ENCODE measurements at regions not wholly inside any gene's neighbourhood (a gene's known extent, or its start where the extent isn't known, plus 50 kb on each side); places are given as distances from the start of the nearest gene placed in this dataset.

DNA sequence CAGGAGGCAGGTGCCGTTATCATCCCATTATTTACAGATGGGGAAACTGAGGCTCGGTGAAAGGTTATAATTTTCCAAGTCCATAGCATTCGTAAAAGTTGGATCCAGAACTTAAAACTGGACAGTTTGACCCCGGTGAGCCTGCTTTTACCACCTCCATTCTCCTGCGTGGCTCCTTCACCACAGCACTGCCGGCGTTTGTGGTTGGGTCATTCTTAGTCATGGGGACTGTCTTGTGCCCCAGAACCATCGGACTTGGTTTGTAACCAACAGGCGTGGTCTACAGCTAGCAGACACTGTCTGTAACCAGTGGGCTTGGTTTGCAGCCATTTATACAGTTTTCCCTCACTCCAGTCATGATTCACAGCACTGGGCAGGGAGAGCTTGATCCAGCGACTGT is 511.3 kb downstream of the NPHP4 start:
- TF ChIP-seq, protein P1, sequence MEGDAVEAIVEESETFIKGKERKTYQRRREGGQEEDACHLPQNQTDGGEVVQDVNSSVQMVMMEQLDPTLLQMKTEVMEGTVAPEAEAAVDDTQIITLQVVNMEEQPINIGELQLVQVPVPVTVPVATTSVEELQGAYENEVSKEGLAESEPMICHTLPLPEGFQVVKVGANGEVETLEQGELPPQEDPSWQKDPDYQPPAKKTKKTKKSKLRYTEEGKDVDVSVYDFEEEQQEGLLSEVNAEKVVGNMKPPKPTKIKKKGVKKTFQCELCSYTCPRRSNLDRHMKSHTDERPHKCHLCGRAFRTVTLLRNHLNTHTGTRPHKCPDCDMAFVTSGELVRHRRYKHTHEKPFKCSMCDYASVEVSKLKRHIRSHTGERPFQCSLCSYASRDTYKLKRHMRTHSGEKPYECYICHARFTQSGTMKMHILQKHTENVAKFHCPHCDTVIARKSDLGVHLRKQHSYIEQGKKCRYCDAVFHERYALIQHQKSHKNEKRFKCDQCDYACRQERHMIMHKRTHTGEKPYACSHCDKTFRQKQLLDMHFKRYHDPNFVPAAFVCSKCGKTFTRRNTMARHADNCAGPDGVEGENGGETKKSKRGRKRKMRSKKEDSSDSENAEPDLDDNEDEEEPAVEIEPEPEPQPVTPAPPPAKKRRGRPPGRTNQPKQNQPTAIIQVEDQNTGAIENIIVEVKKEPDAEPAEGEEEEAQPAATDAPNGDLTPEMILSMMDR (IDR thresholded peaks at IDR 0.05), result no peak
- Histone ChIP-seq H3K79me2 (no peaks in the 10 kb centered on the region), H3K4me2 (ENCODE audit: low read length) (no peak overlapping the region), H3K27me3 (ENCODE audit: control insufficient read depth, insufficient read depth, low read length) (no peaks in the 10 kb centered on the region), H3K4me1 (no peaks in the 10 kb centered on the region), H3K4me3 (ENCODE audit: low read depth, low read length) (no peak overlapping the region), H2AFZ (no peak overlapping the region), H3K36me3 (ENCODE audit: control insufficient read depth, insufficient read depth, low read length) (no peaks in the 10 kb centered on the region), H3K9me3 (ENCODE audit: control insufficient read depth, low read length) (no peaks in the 10 kb centered on the region), H3K27ac (no peak overlapping the region), H3K9ac (no peak overlapping the region)

- TF ChIP-seq, protein P1 (IDR thresholded peaks at IDR 0.05), result no peak
Measured at GRCh38 chr1:5479876-5480646, 512.2 kb downstream of the NPHP4 start.

GRCh38 chr1:5478961-5479360 is 513.3 kb downstream of the NPHP4 start:
- no peaks in the 10 kb centered on the region for H3K27me3 ChIP-seq (ENCODE audit: control insufficient read depth, insufficient read depth, low read length)
- no peaks in the 10 kb centered on the region for H3K36me3 ChIP-seq (ENCODE audit: control insufficient read depth, insufficient read depth, low read length)
- H3K9me3 ChIP-seq (ENCODE audit: control insufficient read depth, low read length), result no peaks in the 10 kb centered on the region
- H2AFZ ChIP-seq, result no peak overlapping the region
- no peak overlapping the region for H3K4me2 ChIP-seq (ENCODE audit: low read length)
- H3K4me3 ChIP-seq (ENCODE audit: low read depth, low read length), result no peak overlapping the region
- TF ChIP-seq, protein P1 (IDR thresholded peaks at IDR 0.05), result no peak
- H3K4me1 ChIP-seq, result no peaks in the 10 kb centered on the region
- H3K79me2 ChIP-seq, result no peaks in the 10 kb centered on the region
- H3K9ac ChIP-seq, result no peak overlapping the region
- no peak overlapping the region for H3K27ac ChIP-seq

More at GRCh38 chr1:5479876-5480646, 512.2 kb downstream of the NPHP4 start:
- H2AFZ ChIP-seq, result no peak overlapping the region
- H3K4me3 ChIP-seq (ENCODE audit: low read depth, low read length), result no peak overlapping the region
- H3K27ac ChIP-seq, result no peak overlapping the region
- H3K4me2 ChIP-seq (ENCODE audit: low read length), result no peak overlapping the region
- H3K9ac ChIP-seq, result no peak overlapping the region
- no peaks in the 10 kb centered on the region for H3K4me1 ChIP-seq
- H3K79me2 ChIP-seq, result no peaks in the 10 kb centered on the region
- no peaks in the 10 kb centered on the region for H3K36me3 ChIP-seq (ENCODE audit: control insufficient read depth, insufficient read depth, low read length)
- H3K9me3 ChIP-seq (ENCODE audit: control insufficient read depth, low read length), result no peaks in the 10 kb centered on the region
- H3K27me3 ChIP-seq (ENCODE audit: control insufficient read depth, insufficient read depth, low read length), result no peaks in the 10 kb centered on the region

GRCh38 chr1:5478156-5478695 is 514.0 kb downstream of the NPHP4 start:
- no peak overlapping the region for H3K4me2 ChIP-seq (ENCODE audit: low read length)
- H3K9ac ChIP-seq, result no peak overlapping the region
- H3K4me1 ChIP-seq, result no peaks in the 10 kb centered on the region
- no peak overlapping the region for H2AFZ ChIP-seq
- H3K9me3 ChIP-seq (ENCODE audit: control insufficient read depth, low read length), result no peaks in the 10 kb centered on the region
- no peak overlapping the region for H3K27ac ChIP-seq
- H3K4me3 ChIP-seq (ENCODE audit: low read depth, low read length), result no peak overlapping the region
- H3K36me3 ChIP-seq (ENCODE audit: control insufficient read depth, insufficient read depth, low read length), result no peaks in the 10 kb centered on the region
- H3K79me2 ChIP-seq, result no peaks in the 10 kb centered on the region
- H3K27me3 ChIP-seq (ENCODE audit: control insufficient read depth, insufficient read depth, low read length), result no peaks in the 10 kb centered on the region
- TF ChIP-seq, protein P1 (IDR thresholded peaks at IDR 0.05), result no peak

GRCh38 chr1:5477716-5478115 is 514.5 kb downstream of the NPHP4 start:
- H2AFZ ChIP-seq, result no peak overlapping the region
- H3K27me3 ChIP-seq (ENCODE audit: control insufficient read depth, insufficient read depth, low read length), result no peaks in the 10 kb centered on the region
- no peaks in the 10 kb centered on the region for H3K79me2 ChIP-seq
- H3K27ac ChIP-seq, result no peak overlapping the region
- H3K4me2 ChIP-seq (ENCODE audit: low read length), result no peak overlapping the region
- H3K9me3 ChIP-seq (ENCODE audit: control insufficient read depth, low read length), result no peaks in the 10 kb centered on the region
- no peak overlapping the region for H3K4me3 ChIP-seq (ENCODE audit: low read depth, low read length)
- no peaks in the 10 kb centered on the region for H3K36me3 ChIP-seq (ENCODE audit: control insufficient read depth, insufficient read depth, low read length)
- no peaks in the 10 kb centered on the region for H3K4me1 ChIP-seq
- no peak overlapping the region for H3K9ac ChIP-seq
- TF ChIP-seq, protein P1 (IDR thresholded peaks at IDR 0.05), result no peak
